PFSK-1 (cell line): ENCODE measurements at regions not wholly inside any gene's neighbourhood (a gene's known extent, or its start where the extent isn't known, plus 50 kb on each side); places are given as distances from the start of the nearest gene placed in this dataset.

Experiments used
- FOXP2 ChIP-seq: optimal IDR thresholded peaks from 2 replicates; pipeline ENCODE3; 2011; ENCODE audit warnings: borderline replicate concordance, control low read depth, inconsistent platforms; ENCODE audit not compliant: insufficient read depth; ENCODE audit errors: extremely low read length, extremely low read depth
- POLR2AphosphoS5 ChIP-seq: IDR thresholded peaks from 2 replicates; pipeline ENCODE4 v1.6.1; 2012; ENCODE audit warnings: low read depth, mild to moderate bottlenecking, control low read depth, low read length, moderate library complexity
- REST ChIP-seq, 2 experiments: IDR thresholded peaks; 2 replicates each; pipeline versions ENCODE4 v1.6.1 to v1.8.0; 2011 to 2012; ENCODE audit warnings: low read depth in 2 of 2, low read length in 2 of 2, control low read depth in 1 of 2, inconsistent platforms in 1 of 2, mild to moderate bottlenecking in 1 of 2, moderate library complexity in 1 of 2; ENCODE audit not compliant: insufficient read depth in 1 of 2
- SIN3A ChIP-seq: IDR thresholded peaks from 2 replicates; pipeline ENCODE4 v1.6.1; 2012; ENCODE audit warnings: mild to moderate bottlenecking, low read length, moderate library complexity, borderline replicate concordance; ENCODE audit not compliant: insufficient read depth
- TAF1 ChIP-seq: IDR thresholded peaks from 2 replicates; pipeline ENCODE4 v1.6.1; 2012; ENCODE audit warnings: low read length, control low read depth, borderline replicate concordance; ENCODE audit not compliant: insufficient read depth

GRCh38 chr6:6390849-6391602, 70.6 kb upstream of the F13A1 start:
- TF ChIP-seq TAF1: no peak
- TF ChIP-seq POLR2AphosphoS5: no peak
- no peak for TF ChIP-seq REST (IDR thresholded peaks at IDR 0.05; ENCODE audit: insufficient read depth in 1 of 2, low read depth in 2 of 2, low read length in 2 of 2)
- no peak for TF ChIP-seq SIN3A

GRCh38 chr6:6392214-6393068, 72.0 kb upstream of the F13A1 start:
- TF ChIP-seq SIN3A: no peak
- no peak for TF ChIP-seq POLR2AphosphoS5
- no peak for TF ChIP-seq TAF1
- no peak for TF ChIP-seq REST (IDR thresholded peaks at IDR 0.05; ENCODE audit: insufficient read depth in 1 of 2, low read depth in 2 of 2, low read length in 2 of 2)
- TF ChIP-seq FOXP2: no peak

- TF ChIP-seq FOXP2 (no peak), REST (IDR thresholded peaks at IDR 0.05; ENCODE audit: insufficient read depth in 1 of 2, low read depth in 2 of 2, low read length in 2 of 2) (no peak), POLR2AphosphoS5 (no peak), SIN3A (no peak), TAF1 (no peak)
Observed at GRCh38 chr6:6393069-6393529, 72.6 kb upstream of the F13A1 start.

GRCh38 chr6:6395581-6396197, 75.2 kb upstream of the F13A1 start:
- TF ChIP-seq SIN3A (no peak), POLR2AphosphoS5 (no peak), REST (IDR thresholded peaks at IDR 0.05; ENCODE audit: insufficient read depth in 1 of 2, low read depth in 2 of 2, low read length in 2 of 2) (no peak), TAF1 (no peak), FOXP2 (no peak)
